ENCODE measurements at regions not wholly inside any gene's neighbourhood (a gene's known extent, or its start where the extent isn't known, plus 50 kb on each side); places are given as distances from the start of the nearest gene placed in this dataset.

- TF ChIP-seq POLR2A (IDR thresholded peaks at IDR 0.05; ENCODE audit: control extremely low read depth in 1 of 2, low read depth in 2 of 2, low read length in 2 of 2) (no peak), POLR2AphosphoS5 (IDR thresholded peaks at IDR 0.05; ENCODE audit: low read depth, low read length) (no peak), SP4 (IDR thresholded peaks at IDR 0.05; ENCODE audit: low read length) (no peak), TAF1 (IDR thresholded peaks at IDR 0.05; ENCODE audit: low read depth, low read length) (no peak), CTCF (IDR thresholded peaks at IDR 0.05; ENCODE audit: control extremely low read depth in 1 of 3, insufficient read depth in 1 of 3, low read depth in 1 of 3, low read length in 3 of 3) (no peak), TBP (IDR thresholded peaks at IDR 0.05; ENCODE audit: low read depth, low read length) (no peak), MAX (IDR thresholded peaks at IDR 0.05) (no peak), HDAC6 (IDR thresholded peaks at IDR 0.05; ENCODE audit: low read depth, low read length) (no peak), SUZ12 (IDR thresholded peaks at IDR 0.05; ENCODE audit: low read length) (no peak), SRF (IDR thresholded peaks at IDR 0.05; ENCODE audit: low read depth, low read length) (no peak)
Observed at GRCh38 chr15:93203036-93203435, 114.0 kb upstream of the RGMA start.

Data from H1 (cell line).